Panc1 (cell line): ENCODE measurements at regions not wholly inside any gene's neighbourhood (a gene's known extent, or its start where the extent isn't known, plus 50 kb on each side); places are given as distances from the start of the nearest gene placed in this dataset.

ENCODE experiments used
- ATAC-seq: fragments of 200-7000 bp; cut with Tn5 transposase; 2 replicates; pipeline ENCODE4 v1.9.1; 2020; ENCODE audit warnings: mild to moderate bottlenecking, moderate library complexity
- BruUV-seq: library from RNA; stranded (reverse); fragments of 400-500 nt; replicated peaks from 2 replicates; lab custom pipeline; 2021; lab: Mats Ljungman, UMichigan
- CTCF ChIA-PET: fragments of 300-600 bp; sonication (Branson Sonifier 250); formaldehyde crosslinking; loops from one replicate; lab custom pipeline; 2022; ENCODE audit warnings: antibody characterized with exemption; lab: Charles Lee
- POLR2A ChIA-PET: fragments of 300-600 bp; sonication (Branson Sonifier 250); formaldehyde crosslinking; loops from one replicate; lab custom pipeline; 2022; ENCODE audit warnings: antibody characterized with exemption; lab: Charles Lee
- DNase-seq: peaks from one replicate; pipeline ENCODE4 v3.0.0-alpha.2; 2010; ENCODE audit warnings: low read depth, low spot score
- H3K27ac ChIP-seq: 2 replicates; pipeline ENCODE4 v1.5.1; 2011; ENCODE audit warnings: mild to moderate bottlenecking, low read length, inconsistent platforms
- H3K27me3 ChIP-seq: fragments of 200-500 bp; sonication (Bioruptor generic); 2 replicates; pipeline ENCODE4 v1.6.0; 2014; ENCODE audit warnings: low read length, inconsistent platforms; ENCODE audit not compliant: control insufficient read depth, insufficient read depth
- H3K36me3 ChIP-seq: fragments of 200-500 bp; sonication (Bioruptor generic); 2 replicates; pipeline ENCODE4 v1.5.1; 2014; ENCODE audit warnings: inconsistent platforms, mild to moderate bottlenecking, low read length, moderate library complexity; ENCODE audit not compliant: control insufficient read depth, insufficient read depth
- H3K4me1 ChIP-seq: 2 replicates; pipeline ENCODE4 v1.5.1; 2011; ENCODE audit warnings: inconsistent platforms, mild to moderate bottlenecking, low read length, moderate library complexity; ENCODE audit not compliant: control insufficient read depth, insufficient read depth
- H3K4me3 ChIP-seq, 2 experiments: 2 replicates each; pipeline ENCODE4 v1.5.1; 2011 to 2012; ENCODE audit warnings: low read depth in 2 of 2, low read length in 2 of 2, mild to moderate bottlenecking in 2 of 2, inconsistent platforms in 1 of 2, moderate library complexity in 1 of 2
- H3K9me3 ChIP-seq: fragments of 200-500 bp; sonication (Bioruptor generic); 2 replicates; pipeline ENCODE4 v1.5.1; 2014; ENCODE audit warnings: low read depth, mild to moderate bottlenecking, inconsistent platforms, low read length, moderate library complexity; ENCODE audit not compliant: control insufficient read depth, insufficient read depth
- POLR2AphosphoS5 ChIP-seq: IDR thresholded peaks from 2 replicates; pipeline ENCODE4 v1.6.1; 2012; ENCODE audit warnings: mild to moderate bottlenecking, low read depth, low read length, moderate library complexity
- SIN3A ChIP-seq: IDR thresholded peaks from 2 replicates; pipeline ENCODE4 v1.6.1; 2012; ENCODE audit warnings: low read depth, mild to moderate bottlenecking, low read length, moderate library complexity, borderline replicate concordance; ENCODE audit not compliant: insufficient read depth
- TCF7L2 ChIP-seq: IDR thresholded peaks from 2 replicates; pipeline ENCODE4 v1.6.1; 2011; ENCODE audit warnings: mild to moderate bottlenecking, low read depth, low read length, inconsistent platforms
- in situ Hi-C: cut with HindIII; loops from 2 replicates; pipeline ENCODE4 v1.10.0; 2016; ENCODE audit warnings: low sequenced_read_pairs, low pct_unique_long_range_greater_than_20kb
- intact Hi-C: fragments of 100-400 bp; cut with micrococcal nuclease; formaldehyde crosslinking; loops from one replicate; pipeline ENCODE4 v1.10.0; 2022; ENCODE audit not compliant: unreplicated experiment
- TF ChIP-seq, protein P1 (sequence below): fragments of 450-650 bp; IDR thresholded peaks from 2 replicates; pipeline ENCODE4 v1.5.1; 2017; ENCODE audit warnings: mild to moderate bottlenecking
- TF ChIP-seq, protein P2 (sequence below), 2 experiments: IDR thresholded peaks; 2 replicates each; pipeline ENCODE4 v1.6.1; 2011 to 2012; ENCODE audit warnings: low read depth in 2 of 2, control low read depth in 1 of 2, low read length in 1 of 2, mild to moderate bottlenecking in 1 of 2, moderate library complexity in 1 of 2; ENCODE audit not compliant: insufficient read depth in 1 of 2

DNA sequence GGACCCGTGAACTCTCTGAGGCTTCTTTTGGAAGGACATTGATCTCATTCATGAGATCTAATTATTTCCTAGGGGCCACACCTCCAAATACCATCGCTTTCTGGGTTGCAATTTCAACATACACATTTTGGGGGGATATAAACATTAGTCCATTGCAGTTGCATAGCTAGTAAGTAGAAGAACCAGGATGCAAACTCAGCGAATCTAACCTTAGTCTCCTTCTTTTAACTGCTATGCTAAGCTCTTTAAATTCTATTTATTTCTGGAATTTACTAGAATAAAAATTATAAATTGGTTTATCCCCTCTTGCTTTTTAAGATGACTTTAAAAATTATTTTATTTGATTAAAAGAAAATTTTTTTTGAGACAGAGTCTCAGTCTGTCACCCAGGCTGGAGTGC is 232.5 kb upstream of the EEF2KMT start:
- no peak for ATAC-seq
- Histone ChIP-seq H3K4me3 (no peak overlapping the region), H3K27ac (no peak overlapping the region), H3K4me1 (no peaks in the 10 kb centered on the region), H3K9me3 (no peaks in the 10 kb centered on the region), H3K27me3 (peaks cover 14% of the 10 kb centered on the region), H3K36me3 (no peaks in the 10 kb centered on the region)
- CTCF ChIA-PET = no interaction called here
- DNase-seq = no peak
- in situ Hi-C loops (no loop called here), intact Hi-C loops (no loop called here)
- TF ChIP-seq POLR2AphosphoS5 (no peak), TCF7L2 (no peak), SIN3A (no peak)
- TF ChIP-seq, protein P1, sequence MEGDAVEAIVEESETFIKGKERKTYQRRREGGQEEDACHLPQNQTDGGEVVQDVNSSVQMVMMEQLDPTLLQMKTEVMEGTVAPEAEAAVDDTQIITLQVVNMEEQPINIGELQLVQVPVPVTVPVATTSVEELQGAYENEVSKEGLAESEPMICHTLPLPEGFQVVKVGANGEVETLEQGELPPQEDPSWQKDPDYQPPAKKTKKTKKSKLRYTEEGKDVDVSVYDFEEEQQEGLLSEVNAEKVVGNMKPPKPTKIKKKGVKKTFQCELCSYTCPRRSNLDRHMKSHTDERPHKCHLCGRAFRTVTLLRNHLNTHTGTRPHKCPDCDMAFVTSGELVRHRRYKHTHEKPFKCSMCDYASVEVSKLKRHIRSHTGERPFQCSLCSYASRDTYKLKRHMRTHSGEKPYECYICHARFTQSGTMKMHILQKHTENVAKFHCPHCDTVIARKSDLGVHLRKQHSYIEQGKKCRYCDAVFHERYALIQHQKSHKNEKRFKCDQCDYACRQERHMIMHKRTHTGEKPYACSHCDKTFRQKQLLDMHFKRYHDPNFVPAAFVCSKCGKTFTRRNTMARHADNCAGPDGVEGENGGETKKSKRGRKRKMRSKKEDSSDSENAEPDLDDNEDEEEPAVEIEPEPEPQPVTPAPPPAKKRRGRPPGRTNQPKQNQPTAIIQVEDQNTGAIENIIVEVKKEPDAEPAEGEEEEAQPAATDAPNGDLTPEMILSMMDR = no peak
- TF ChIP-seq, protein P2, sequence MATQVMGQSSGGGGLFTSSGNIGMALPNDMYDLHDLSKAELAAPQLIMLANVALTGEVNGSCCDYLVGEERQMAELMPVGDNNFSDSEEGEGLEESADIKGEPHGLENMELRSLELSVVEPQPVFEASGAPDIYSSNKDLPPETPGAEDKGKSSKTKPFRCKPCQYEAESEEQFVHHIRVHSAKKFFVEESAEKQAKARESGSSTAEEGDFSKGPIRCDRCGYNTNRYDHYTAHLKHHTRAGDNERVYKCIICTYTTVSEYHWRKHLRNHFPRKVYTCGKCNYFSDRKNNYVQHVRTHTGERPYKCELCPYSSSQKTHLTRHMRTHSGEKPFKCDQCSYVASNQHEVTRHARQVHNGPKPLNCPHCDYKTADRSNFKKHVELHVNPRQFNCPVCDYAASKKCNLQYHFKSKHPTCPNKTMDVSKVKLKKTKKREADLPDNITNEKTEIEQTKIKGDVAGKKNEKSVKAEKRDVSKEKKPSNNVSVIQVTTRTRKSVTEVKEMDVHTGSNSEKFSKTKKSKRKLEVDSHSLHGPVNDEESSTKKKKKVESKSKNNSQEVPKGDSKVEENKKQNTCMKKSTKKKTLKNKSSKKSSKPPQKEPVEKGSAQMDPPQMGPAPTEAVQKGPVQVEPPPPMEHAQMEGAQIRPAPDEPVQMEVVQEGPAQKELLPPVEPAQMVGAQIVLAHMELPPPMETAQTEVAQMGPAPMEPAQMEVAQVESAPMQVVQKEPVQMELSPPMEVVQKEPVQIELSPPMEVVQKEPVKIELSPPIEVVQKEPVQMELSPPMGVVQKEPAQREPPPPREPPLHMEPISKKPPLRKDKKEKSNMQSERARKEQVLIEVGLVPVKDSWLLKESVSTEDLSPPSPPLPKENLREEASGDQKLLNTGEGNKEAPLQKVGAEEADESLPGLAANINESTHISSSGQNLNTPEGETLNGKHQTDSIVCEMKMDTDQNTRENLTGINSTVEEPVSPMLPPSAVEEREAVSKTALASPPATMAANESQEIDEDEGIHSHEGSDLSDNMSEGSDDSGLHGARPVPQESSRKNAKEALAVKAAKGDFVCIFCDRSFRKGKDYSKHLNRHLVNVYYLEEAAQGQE (IDR thresholded peaks at IDR 0.05; ENCODE audit: insufficient read depth in 1 of 2, low read depth in 2 of 2, low read length in 1 of 2) = no peak
- POLR2A ChIA-PET = no interaction called here
- BruUV-seq = no TSS peak

DNA sequence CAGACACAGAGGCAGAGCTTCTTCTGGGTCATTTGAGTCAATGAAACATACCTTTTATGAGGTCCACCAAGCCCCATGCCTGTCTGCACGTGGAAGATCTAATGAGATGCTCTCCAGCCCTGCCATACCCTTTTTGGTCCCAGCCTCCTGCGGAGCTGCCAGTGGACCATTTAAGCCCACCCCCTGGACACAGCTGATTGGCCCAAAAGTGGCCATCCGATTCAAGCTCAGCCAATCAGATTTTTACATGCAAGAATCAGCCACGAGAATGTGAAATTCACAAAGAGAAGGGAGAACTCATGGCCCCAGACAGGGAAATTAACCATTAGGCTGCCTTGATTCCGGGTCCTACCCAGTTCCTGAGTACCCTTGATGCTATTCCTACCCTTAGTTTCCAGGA is 231.0 kb upstream of the EEF2KMT start:
- intact Hi-C loops = no loop called here
- POLR2A ChIA-PET = no interaction called here
- Histone ChIP-seq H3K27me3 (peaks cover 8% of the 10 kb centered on the region), H3K27ac (no peak overlapping the region), H3K36me3 (no peaks in the 10 kb centered on the region), H3K4me1 (no peaks in the 10 kb centered on the region), H3K4me3 (no peak overlapping the region), H3K9me3 (no peaks in the 10 kb centered on the region)
- TF ChIP-seq, protein P1 = no peak
- TF ChIP-seq, protein P2 (IDR thresholded peaks at IDR 0.05; ENCODE audit: insufficient read depth in 1 of 2, low read depth in 2 of 2, low read length in 1 of 2) = no peak
- no peak for TF ChIP-seq POLR2AphosphoS5
- TF ChIP-seq TCF7L2 = no peak
- TF ChIP-seq SIN3A = no peak
- in situ Hi-C loops = no loop called here
- CTCF ChIA-PET = no interaction called here
- DNase-seq = no peak
- no TSS peak for BruUV-seq
- no peak for ATAC-seq
